Suppressor macrophage (primary cell): ENCODE measurements at regions not wholly inside any gene's neighbourhood (a gene's known extent, or its start where the extent isn't known, plus 50 kb on each side); places are given as distances from the start of the nearest gene placed in this dataset.

Experiments
- DNase-seq, 4 experiments: peaks; one replicate each; pipeline ENCODE4 v3.0.0-alpha.2; 2020 to 2022

DNA sequence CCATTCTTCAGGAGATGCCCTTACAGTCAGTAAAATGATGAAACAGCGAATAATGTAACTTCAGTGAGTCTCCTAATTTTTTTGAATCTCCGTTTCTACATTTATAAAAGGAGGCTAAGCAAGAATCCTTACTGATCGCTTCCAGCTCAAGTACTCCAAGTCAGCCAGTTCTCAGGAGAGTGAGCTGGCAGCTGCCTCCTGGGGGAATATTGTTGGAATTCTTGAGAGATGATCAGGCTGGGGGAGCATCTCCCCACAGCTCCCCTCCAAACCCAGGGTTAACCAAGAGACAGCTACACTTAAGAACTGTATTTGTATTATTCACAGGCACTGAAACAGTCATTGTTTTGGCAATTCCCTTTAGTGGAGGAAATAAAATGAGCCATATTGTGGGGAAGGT, 89.1 kb upstream of the PCSK2 start:
- DNase-seq, result no peak

DNA sequence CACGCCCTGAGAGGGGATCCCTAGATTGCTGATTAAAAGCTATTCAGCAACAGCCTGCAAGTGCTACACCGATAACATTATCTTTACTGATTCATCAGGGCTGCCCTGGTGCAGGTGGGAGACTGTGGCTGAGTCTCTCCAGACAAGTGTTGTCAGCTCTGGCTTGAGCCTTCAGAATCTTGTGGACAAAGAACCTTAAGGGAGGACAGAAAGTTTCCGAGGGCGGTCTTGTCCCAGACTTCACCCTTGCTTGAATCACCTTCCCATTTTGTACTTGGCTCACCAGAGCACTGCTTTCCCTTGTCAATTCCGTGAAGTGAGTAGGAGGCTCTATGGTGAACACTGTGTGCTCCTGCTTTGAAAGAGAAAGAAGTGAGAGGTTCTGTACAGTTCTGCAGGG, 88.6 kb upstream of the PCSK2 start:
- no peak for DNase-seq

DNA sequence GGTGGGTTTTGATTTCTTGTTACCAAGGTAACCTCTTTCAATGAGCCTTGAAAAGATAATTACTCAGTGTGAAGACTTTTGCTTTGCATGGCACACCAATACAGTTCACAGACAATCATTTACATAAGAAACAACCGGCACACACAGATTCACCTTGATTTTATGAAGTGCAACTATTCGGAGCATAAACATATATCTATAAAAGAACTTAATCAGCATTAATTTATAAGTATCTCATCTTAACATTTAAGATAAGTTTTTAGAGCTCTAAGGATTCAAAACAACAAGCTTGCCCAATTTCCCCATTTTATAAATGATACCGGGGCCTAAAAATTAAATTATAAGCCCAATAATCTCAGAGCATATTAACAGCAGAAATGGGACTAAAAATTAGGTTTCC, 85.9 kb upstream of the PCSK2 start:
- DNase-seq, result no peak

DNA sequence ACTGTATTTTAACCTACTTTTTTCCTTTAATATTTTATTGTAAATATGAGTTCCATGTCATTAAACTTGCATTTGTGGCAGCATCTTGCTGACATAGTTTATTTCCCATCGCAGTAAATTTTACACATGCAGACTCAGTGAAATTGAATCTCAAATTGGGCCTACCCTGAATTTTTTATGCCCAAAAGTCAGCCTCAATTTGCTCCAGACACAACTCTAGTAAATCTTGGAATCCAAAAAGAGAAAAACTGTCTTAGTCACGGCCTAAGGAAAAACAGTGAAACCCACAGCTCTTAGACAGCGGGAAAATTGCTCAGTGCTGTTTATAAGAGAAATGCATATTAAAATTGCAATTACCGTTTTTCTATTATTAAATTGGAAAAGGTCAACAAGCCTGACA, 85.3 kb upstream of the PCSK2 start:
- no peak for DNase-seq

DNA sequence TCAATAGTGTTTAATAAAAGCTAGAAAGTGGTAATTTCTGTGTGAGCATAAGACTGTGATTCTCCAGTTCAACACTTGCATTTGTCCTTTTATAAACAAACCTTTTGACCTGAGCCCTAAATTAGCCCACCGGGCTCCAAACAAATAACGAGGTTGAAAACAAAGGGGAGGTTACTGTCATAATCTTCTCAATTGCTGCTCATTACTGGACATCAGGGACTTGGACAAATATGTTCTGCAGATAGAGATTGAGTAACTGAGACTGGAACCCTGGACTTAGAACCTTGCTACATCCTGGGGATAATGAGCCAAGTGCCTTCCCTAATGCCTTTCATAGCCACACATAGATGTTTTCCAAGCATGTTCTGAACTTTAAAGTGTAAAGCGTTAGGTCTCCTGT, 84.2 kb upstream of the PCSK2 start:
- DNase-seq, result no peak

DNA sequence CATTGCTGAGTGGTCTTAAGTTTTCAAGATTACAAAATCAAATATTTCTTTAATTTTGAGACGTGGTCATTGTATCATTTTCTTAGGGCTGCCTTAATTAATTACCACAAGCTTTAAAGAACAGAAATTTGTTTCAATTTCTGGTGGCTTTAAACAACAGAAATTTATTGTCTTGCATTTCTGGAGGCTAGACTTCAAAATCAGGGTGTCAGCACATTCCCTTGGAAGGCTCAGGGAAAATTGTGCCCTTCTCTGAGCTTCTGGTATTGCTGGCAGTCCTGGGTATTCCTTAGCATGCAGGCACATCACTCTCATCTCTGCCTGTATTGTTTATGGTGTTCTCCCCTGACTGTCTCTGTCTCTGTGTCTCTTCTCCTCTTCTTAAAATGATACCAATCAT, 76.0 kb upstream of the PCSK2 start:
- no peak for DNase-seq

DNA sequence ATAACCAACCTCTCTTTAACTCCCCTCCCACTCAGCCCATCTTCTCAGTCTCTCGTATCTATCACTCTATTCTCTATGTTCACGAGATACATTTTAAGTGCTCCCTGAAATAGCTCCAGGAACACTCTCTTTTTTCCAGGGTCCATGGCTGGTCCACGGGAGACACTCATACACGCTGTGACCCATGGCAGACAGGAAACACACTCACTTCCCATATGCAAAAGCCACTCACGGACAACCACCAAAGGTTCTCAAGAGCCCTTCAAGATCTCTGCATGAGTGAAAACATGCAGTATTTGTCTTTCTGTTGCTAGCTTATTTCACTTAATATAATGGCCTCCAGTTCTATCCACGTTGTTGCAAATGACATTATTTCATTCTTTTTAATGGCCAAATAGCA, 71.4 kb upstream of the PCSK2 start:
- DNase-seq, result no peak

DNA sequence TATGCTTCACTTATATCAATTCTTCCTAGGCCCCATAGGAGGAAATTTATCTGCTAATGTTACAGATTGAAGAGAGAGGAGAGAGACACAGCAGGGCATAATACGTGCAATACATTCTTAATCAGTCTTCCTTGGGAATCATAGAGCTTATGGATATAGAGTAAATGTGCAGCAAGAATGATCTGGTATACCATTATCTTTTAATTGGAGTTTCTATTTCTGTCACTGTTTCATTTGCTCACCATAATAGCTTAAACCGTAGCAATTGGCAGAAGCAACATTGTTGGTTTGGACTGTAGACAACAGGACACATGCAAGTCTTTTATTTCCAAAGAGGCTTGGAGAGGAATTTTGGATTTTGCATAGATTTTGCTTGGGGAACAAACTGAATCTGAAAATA, 68.1 kb upstream of the PCSK2 start:
- DNase-seq, result no peak

DNA sequence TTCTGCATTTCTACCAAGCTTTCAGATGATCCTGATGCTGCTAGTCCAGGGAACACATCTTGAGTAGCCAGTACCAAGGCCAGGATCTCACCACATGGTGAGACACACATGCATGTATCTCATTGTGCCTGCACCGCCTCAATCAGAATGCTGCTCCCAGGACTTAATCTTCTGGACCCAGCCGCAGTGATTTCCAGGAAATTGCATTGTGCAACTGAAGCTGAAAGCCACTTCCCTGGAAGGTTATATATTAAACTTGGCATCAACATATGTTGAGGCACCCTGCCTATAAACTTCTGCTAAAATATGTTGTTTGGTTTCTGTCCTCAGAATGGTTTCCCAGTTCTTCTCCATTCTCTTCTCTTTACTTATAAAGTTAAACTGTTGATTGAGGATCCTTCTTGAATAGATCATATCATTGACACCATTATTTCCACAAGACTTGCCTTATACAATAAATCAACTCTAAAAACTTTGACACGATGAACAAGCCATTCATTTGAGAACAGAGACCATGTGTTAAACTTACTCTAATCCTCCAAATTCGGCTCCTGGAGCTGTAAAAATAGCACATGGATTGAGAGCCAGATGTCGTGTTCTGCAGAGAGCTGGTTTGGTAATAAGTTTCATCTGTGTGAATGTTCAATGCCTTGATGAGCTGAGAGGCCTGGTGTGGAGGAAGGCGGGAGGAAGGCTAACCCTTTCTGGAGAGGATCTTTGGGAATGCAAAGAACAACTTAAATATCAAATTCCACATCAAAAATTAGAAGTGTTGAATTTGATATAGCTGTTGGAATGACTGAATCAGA, 65.0 kb upstream of the PCSK2 start:
- DNase-seq, result no peak

DNA sequence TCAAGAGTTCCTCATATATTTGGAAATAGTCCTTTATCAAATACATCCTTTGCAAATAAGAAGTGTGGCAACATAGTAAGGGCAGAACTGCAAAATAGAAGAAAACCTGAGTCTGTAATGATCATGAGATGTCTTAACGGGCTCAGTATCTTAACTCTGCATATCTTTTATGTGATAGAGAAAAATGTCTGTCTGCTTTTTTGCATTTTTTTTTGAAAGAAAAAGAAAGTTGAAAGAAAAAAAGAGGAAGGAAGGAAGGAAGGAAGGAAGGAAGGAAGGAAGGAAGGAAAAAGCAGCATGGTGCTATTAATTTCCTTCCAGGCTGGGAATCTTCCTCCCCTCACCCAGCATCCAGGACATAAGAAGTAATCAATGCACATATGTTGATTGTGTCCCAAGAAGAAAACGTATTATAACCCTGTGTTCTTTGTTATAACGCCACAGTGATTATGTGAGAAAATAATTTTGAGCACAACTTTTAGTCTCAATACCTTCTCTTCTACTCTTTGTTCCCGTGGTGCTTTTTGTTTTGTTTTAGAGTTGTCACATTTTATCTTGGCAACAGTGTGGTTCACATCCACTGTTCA, 58.7 kb upstream of the PCSK2 start:
- DNase-seq, result no peak

DNA sequence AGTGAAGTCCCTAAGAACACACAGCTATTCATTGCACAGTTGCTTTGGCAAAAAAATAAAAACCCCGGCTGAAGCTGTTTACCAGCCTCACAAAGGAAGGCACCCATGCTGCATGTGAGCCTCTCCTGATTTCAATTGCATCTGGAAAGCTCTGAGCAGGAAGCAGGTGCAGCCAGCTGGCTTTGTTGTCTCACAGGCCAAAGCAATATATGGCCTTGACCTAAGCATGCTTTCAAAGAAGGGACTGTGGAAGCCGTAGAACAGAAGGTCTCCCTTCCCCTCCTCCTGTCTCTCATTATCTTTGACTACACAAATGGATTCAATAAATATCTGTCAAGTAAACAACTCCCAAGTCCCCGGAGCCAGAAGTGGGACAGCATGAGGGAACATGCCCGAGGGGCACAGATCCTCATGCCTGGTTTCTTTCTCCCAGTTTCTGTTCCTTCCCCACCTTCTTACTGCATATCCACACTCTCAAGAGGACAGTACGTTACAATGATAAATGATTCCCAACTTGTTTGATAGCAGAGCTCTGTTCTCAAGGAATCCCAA, 57.2 kb upstream of the PCSK2 start:
- DNase-seq, result no peak

DNA sequence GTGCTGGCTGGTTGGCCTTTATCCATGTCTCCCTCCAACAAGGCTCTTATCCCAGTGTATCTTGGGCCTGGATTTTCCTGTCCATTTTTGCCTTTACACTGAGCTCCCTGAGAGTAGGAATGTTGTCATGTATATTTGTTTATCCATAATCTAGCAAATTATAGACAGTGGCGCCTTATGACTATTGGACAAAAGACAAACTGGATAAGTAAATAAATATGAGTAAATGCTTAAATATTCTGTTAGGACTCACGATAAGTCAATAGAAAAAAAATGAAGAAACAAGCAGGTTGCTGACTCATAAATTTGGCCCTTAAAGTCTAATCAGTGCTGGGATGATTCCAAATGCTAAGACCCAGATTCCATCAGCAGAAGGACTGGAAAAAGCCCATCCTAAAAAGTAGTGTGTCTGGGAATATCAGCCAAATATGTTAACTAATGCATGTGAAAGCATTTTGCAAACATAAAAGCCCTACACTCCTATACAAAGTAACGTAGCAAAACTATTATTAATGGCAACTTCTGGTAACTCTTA, 55.0 kb upstream of the PCSK2 start:
- DNase-seq, result no peak

DNA sequence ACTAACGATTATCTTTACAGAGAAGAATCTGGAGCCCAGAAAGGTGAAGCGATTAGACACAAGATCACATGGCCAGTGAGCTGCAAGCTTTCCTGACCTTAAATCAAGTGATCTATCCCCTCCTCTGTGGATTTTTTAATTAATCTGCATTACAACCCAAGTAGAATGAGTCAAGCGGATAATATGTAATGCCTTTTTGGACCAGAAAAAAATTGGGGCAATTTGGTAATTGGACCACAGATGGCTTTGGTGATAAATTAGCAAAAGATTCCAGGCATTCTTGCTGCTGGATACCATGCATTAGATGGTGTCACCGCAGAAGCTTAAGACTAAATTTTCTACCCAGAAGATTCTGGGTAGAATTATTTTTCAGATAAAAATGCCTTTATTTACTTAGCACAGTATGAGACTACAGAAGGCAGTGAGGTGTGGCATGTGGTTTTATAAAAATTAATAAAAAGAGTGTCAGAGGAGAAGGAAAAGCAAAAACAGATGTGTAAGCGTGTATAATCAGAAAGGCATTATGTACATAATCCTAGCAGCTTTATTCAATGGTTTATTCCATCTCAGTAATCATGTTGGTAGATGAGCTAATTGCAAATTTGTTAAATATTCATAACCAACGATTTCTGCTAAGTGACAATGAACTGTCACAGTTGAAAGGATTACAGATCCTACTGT, 53.9 kb upstream of the PCSK2 start:
- DNase-seq, result no peak
